Adrenal gland (tissue), 9 donors: ENCODE measurements at regions not wholly inside any gene's neighbourhood (a gene's known extent, or its start where the extent isn't known, plus 50 kb on each side); places are given as distances from the start of the nearest gene placed in this dataset.

Experiments
- DNase-seq, 7 donors: peaks; one replicate each; pipeline ENCODE4 v3.0.0-alpha.2; 2019 to 2020
- H3K27ac ChIP-seq, 5 donors: fragments of 200-600 bp; sonication (generic) in 4 of 5; 1 replicate in 3 of 5; 2 replicates in 2 of 5; pipeline versions ENCODE4 v1.5.1 to v1.8.0; 2016 to 2020; ENCODE audit warnings: mild to moderate bottlenecking in 1 of 5
- H3K27me3 ChIP-seq: fragments of 200-600 bp; 2 replicates; pipeline ENCODE4 v1.8.0; 2021
- H3K36me3 ChIP-seq, 2 donors: fragments of 200-600 bp; replicated peaks in 1 of 2; 1 replicate in 1 of 2; 2 replicates in 1 of 2; pipeline versions ENCODE4 v1.5.1 to v1.8.0; 2018 to 2022
- H3K4me1 ChIP-seq, 2 donors: fragments of 200-600 bp; replicated peaks in 1 of 2; 1 replicate in 1 of 2; 2 replicates in 1 of 2; pipeline versions ENCODE4 v1.5.1 to v1.8.0; 2018 to 2021
- H3K4me3 ChIP-seq, 4 donors: fragments of 200-600 bp; sonication (generic) in 3 of 4; one replicate each; pipeline ENCODE4 v1.5.1; 2016 to 2018
- H3K9me3 ChIP-seq, 3 donors: fragments of 200-600 bp; sonication (generic) in 1 of 3; replicated peaks in 1 of 3; 1 replicate in 2 of 3; 2 replicates in 1 of 3; pipeline versions ENCODE4 v1.5.1 to v1.8.0; 2016 to 2021
- POLR2A ChIP-seq, 2 donors: fragments of 450-650 bp; IDR thresholded peaks; one replicate each; pipeline ENCODE4 v1.6.1; 2017; ENCODE audit warnings: antibody characterized with exemption in 2 of 2, mild to moderate bottlenecking in 2 of 2, moderate library complexity in 1 of 2
- WGBS, 4 donors: extraction: QIAGEN DNeasy Blood & Tissue Kit in 2 of 4; methylation state at CpG; one replicate each; pipeline versions ENCODE4 v1.1.5 to v1.1.7; 2013 to 2017; 5-methylcytosine and 5-hydroxymethylcytosine counted together
- intact Hi-C, 2 donors: fragments of 100-400 bp; cut with DNase I; formaldehyde crosslinking; loops; one replicate each; pipeline versions ENCODE4 v1.14.1 to v1.15.0; 2022 to 2023
- TF ChIP-seq, protein P1 (sequence below), 6 experiments: fragments of 450-650 bp in 4 of 6; fragments of 200-600 bp in 2 of 6; sonication (generic) in 1 of 6; IDR thresholded peaks; 1 replicate in 5 of 6; 2 replicates in 1 of 6; pipeline versions ENCODE4 v1.5.1 to v1.8.0; 2016 to 2021; ENCODE audit warnings: antibody characterized with exemption in 6 of 6, mild to moderate bottlenecking in 2 of 6, moderate library complexity in 1 of 6
- donor health status: healthy with polysubstance abuse.
- donor health status: Bipolar disorder and iron deficiency.
- donor health status: DM: yes; HTN: yes; CAD: no.
- donor health status: DM: no; HTN: no; CAD: no.
- donor health status: DM: no; HTN: no; CAD: no.

- no peaks in the 10 kb centered on the region for H3K36me3 ChIP-seq
- H3K9me3 ChIP-seq, result no peaks in the 10 kb centered on the region
- H3K27me3 ChIP-seq, result no peaks in the 10 kb centered on the region
- DNase-seq, result no peak
- no peak for TF ChIP-seq POLR2A (IDR thresholded peaks at IDR 0.05)
- TF ChIP-seq, protein P1, sequence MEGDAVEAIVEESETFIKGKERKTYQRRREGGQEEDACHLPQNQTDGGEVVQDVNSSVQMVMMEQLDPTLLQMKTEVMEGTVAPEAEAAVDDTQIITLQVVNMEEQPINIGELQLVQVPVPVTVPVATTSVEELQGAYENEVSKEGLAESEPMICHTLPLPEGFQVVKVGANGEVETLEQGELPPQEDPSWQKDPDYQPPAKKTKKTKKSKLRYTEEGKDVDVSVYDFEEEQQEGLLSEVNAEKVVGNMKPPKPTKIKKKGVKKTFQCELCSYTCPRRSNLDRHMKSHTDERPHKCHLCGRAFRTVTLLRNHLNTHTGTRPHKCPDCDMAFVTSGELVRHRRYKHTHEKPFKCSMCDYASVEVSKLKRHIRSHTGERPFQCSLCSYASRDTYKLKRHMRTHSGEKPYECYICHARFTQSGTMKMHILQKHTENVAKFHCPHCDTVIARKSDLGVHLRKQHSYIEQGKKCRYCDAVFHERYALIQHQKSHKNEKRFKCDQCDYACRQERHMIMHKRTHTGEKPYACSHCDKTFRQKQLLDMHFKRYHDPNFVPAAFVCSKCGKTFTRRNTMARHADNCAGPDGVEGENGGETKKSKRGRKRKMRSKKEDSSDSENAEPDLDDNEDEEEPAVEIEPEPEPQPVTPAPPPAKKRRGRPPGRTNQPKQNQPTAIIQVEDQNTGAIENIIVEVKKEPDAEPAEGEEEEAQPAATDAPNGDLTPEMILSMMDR (IDR thresholded peaks at IDR 0.05), result no peak
- H3K27ac ChIP-seq, result no peak overlapping the region
- 43 to 56% (median 49%) methylated on average over 4 of the region's 4 CpGs for WGBS, 4 donors
- H3K4me1 ChIP-seq, result no peaks in the 10 kb centered on the region
- intact Hi-C loops, result no loop called here
- no peak overlapping the region for H3K4me3 ChIP-seq
Measured at GRCh38 chr15:98154863-98155262, 194.4 kb downstream of the ARRDC4 start.

- no peak overlapping the region for H3K4me3 ChIP-seq
- WGBS, 4 donors, result 80 to 90% (median 84%) methylated on average over 1 of the region's 1 CpG
- no peaks in the 10 kb centered on the region for H3K9me3 ChIP-seq
- H3K4me1 ChIP-seq, result no peaks in the 10 kb centered on the region
- H3K27ac ChIP-seq, result no peak overlapping the region
- intact Hi-C loops, result no loop called here
- no peaks in the 10 kb centered on the region for H3K36me3 ChIP-seq
- H3K27me3 ChIP-seq, result no peaks in the 10 kb centered on the region
- TF ChIP-seq, protein P1 (IDR thresholded peaks at IDR 0.05), result no peak
- TF ChIP-seq POLR2A (IDR thresholded peaks at IDR 0.05), result no peak
- DNase-seq, result no peak
Measured at GRCh38 chr15:98155356-98155755, 194.9 kb downstream of the ARRDC4 start.

DNA sequence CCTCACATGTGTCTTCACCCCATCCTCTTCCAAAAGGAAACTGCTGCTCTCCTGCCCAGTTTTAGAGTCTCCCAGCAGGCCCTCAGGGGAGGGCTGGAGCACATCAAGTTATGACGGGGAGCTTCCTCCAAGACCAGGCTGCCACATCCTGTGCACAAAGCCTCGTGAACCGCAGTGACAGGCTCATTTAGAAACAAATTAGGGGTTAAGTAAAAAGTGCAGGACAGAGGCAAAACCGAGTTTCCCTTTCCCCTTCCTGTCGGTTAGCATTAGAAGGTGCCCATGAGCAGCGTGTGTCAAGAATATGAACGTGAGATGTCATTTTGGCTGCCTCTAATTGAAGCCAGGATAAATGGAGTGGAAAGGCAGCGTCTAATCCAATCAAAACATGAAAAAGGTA is 199.7 kb downstream of the ARRDC4 start:
- no peaks in the 10 kb centered on the region for H3K9me3 ChIP-seq
- TF ChIP-seq POLR2A (IDR thresholded peaks at IDR 0.05), result no peak
- TF ChIP-seq, protein P1 (IDR thresholded peaks at IDR 0.05), result no peak
- no peaks in the 10 kb centered on the region for H3K36me3 ChIP-seq
- DNase-seq, result no peak
- H3K27me3 ChIP-seq, result peaks cover 9% of the 10 kb centered on the region
- no peak overlapping the region for H3K27ac ChIP-seq
- H3K4me1 ChIP-seq, result no peaks in the 10 kb centered on the region
- intact Hi-C loops, result no loop called here
- no peak overlapping the region for H3K4me3 ChIP-seq
- WGBS, 4 donors, result 26 to 46% (median 41%) methylated on average over 7 to 8 of the region's 8 CpGs

DNA sequence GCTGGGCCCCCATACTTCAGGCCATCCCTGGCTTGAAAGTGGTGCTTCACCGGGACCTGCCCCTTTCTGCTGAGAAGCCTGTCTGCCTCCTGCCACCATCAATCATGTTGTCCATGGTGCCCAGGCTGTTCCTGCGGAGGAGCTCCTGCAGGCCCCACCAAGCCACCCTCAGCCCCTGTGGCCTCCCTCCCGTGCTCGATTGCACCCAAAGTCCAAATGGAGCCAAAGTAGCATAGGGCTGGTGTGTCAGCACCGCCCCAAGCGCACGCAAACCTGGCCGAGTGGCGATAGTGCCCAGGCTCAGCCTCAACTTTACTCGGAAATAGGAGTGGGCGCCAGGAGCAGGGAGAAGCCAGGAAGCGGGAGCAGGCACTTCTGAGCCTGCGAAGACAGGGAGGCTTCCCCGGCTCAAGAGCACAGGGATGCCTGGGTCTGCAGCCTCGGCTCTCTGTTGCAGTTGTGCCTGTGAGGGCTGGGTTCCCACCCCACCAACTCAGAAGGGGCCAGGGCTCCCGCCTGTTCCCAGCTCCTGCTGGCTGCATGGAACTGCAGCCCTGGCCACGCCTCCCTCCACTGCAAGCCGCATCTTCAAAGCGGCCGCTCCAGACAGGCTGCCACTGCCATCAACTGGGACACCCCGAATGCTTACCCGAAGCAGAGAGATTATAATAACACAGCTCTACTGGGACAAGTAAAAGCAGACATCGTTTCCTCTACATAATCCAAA is 203.0 kb downstream of the ARRDC4 start:
- Histone ChIP-seq H3K4me3 (no peak overlapping the region), H3K27ac (no peak overlapping the region), H3K4me1 (no peaks in the 10 kb centered on the region), H3K27me3 (peaks cover 9% of the 10 kb centered on the region), H3K36me3 (no peaks in the 10 kb centered on the region), H3K9me3 (no peaks in the 10 kb centered on the region)
- intact Hi-C loops, result no loop called here
- DNase-seq, result no peak
- TF ChIP-seq, protein P1 (IDR thresholded peaks at IDR 0.05), result no peak
- no peak for TF ChIP-seq POLR2A (IDR thresholded peaks at IDR 0.05)
- WGBS, 4 donors, result 76 to 88% (median 81%) methylated on average over 16 to 23 of the region's 23 CpGs
